ENCODE measurements at regions not wholly inside any gene's neighbourhood (a gene's known extent, or its start where the extent isn't known, plus 50 kb on each side); places are given as distances from the start of the nearest gene placed in this dataset.
"Not testable (repeated sequence)": the region's sequence is repeated elsewhere in the genome, so short reads cannot be mapped to it uniquely, and the experiment has no call there.

GRCh38 chr5:131107128-131107527 is 57.9 kb downstream of the HINT1 start:
- Histone ChIP-seq H3K36me3 (ENCODE audit: control insufficient read depth in 2 of 2, insufficient read depth in 2 of 2, low read length in 2 of 2) (no peaks in the 10 kb centered on the region), H3K4me1 (ENCODE audit: control insufficient read depth in 2 of 2, insufficient read depth in 2 of 2, low read length in 2 of 2) (peaks cover 5 to 6% of the 10 kb centered on the region in 2 donors), H3K9ac (ENCODE audit: low read depth in 1 of 2, low read length in 2 of 2) (no peak overlapping the region), H3K4me3 (ENCODE audit: low read length in 2 of 2) (no peak overlapping the region), H3K9me3 (ENCODE audit: control insufficient read depth in 2 of 2, low read length in 2 of 2) (no peaks in the 10 kb centered on the region), H3K27me3 (ENCODE audit: control insufficient read depth in 2 of 2, insufficient read depth in 2 of 2, low read length in 2 of 2) (no peaks in the 10 kb centered on the region), H3K27ac (ENCODE audit: low read depth in 2 of 2, low read length in 2 of 2) (no peak overlapping the region)

- Histone ChIP-seq H3K4me1 (ENCODE audit: control insufficient read depth in 2 of 2, insufficient read depth in 2 of 2, low read length in 2 of 2) (no peaks in the 10 kb centered on the region), H3K9ac (ENCODE audit: low read depth in 1 of 2, low read length in 2 of 2) (no peak overlapping the region)
Measured at GRCh38 chr5:131104169-131104808, 60.8 kb downstream of the HINT1 start.

GRCh38 chr5:131096774-131097710 is 68.0 kb downstream of the HINT1 start:
- H3K9ac ChIP-seq (ENCODE audit: low read depth in 1 of 2, low read length in 2 of 2): no peak overlapping the region
- H3K9me3 ChIP-seq (ENCODE audit: control insufficient read depth in 2 of 2, low read length in 2 of 2): no peaks in the 10 kb centered on the region
- no peaks in the 10 kb centered on the region for H3K27me3 ChIP-seq (ENCODE audit: control insufficient read depth in 2 of 2, insufficient read depth in 2 of 2, low read length in 2 of 2)
- H3K4me3 ChIP-seq (ENCODE audit: low read length in 2 of 2): no peak overlapping the region
- no peaks in the 10 kb centered on the region for H3K36me3 ChIP-seq (ENCODE audit: control insufficient read depth in 2 of 2, insufficient read depth in 2 of 2, low read length in 2 of 2)
- H3K27ac ChIP-seq (ENCODE audit: low read depth in 2 of 2, low read length in 2 of 2): no peak overlapping the region
- H3K4me1 ChIP-seq (ENCODE audit: control insufficient read depth in 2 of 2, insufficient read depth in 2 of 2, low read length in 2 of 2): no peaks in the 10 kb centered on the region

More at GRCh38 chr5:131104169-131104808, 60.8 kb downstream of the HINT1 start:
- Histone ChIP-seq H3K4me3 (ENCODE audit: low read length in 2 of 2) (no peak overlapping the region), H3K36me3 (ENCODE audit: control insufficient read depth in 2 of 2, insufficient read depth in 2 of 2, low read length in 2 of 2) (no peaks in the 10 kb centered on the region), H3K27me3 (ENCODE audit: control insufficient read depth in 2 of 2, insufficient read depth in 2 of 2, low read length in 2 of 2) (no peaks in the 10 kb centered on the region), H3K27ac (ENCODE audit: low read depth in 2 of 2, low read length in 2 of 2) (no peak overlapping the region), H3K9me3 (ENCODE audit: control insufficient read depth in 2 of 2, low read length in 2 of 2) (no peaks in the 10 kb centered on the region)

- H3K36me3 ChIP-seq (ENCODE audit: control insufficient read depth in 2 of 2, insufficient read depth in 2 of 2, low read length in 2 of 2); H3K27ac ChIP-seq (ENCODE audit: low read depth in 2 of 2, low read length in 2 of 2); H3K4me1 ChIP-seq (ENCODE audit: control insufficient read depth in 2 of 2, insufficient read depth in 2 of 2, low read length in 2 of 2); H3K4me3 ChIP-seq (ENCODE audit: low read length in 2 of 2); H3K9me3 ChIP-seq (ENCODE audit: control insufficient read depth in 2 of 2, low read length in 2 of 2); H3K27me3 ChIP-seq (ENCODE audit: control insufficient read depth in 2 of 2, insufficient read depth in 2 of 2, low read length in 2 of 2); H3K9ac ChIP-seq (ENCODE audit: low read depth in 1 of 2, low read length in 2 of 2): not testable (repeated sequence)
Measured at GRCh38 chr5:131095561-131095960, 69.5 kb downstream of the HINT1 start.

GRCh38 chr5:131084436-131084835 is 80.6 kb downstream of the HINT1 start:
- H3K27ac ChIP-seq (ENCODE audit: low read depth in 2 of 2, low read length in 2 of 2): no peak overlapping the region
- H3K4me1 ChIP-seq (ENCODE audit: control insufficient read depth in 2 of 2, insufficient read depth in 2 of 2, low read length in 2 of 2): no peaks in the 10 kb centered on the region
- no peak overlapping the region for H3K9ac ChIP-seq (ENCODE audit: low read depth in 1 of 2, low read length in 2 of 2)
- peaks cover 0 to 2% of the 10 kb centered on the region in 2 donors for H3K9me3 ChIP-seq (ENCODE audit: control insufficient read depth in 2 of 2, low read length in 2 of 2)
- no peaks in the 10 kb centered on the region for H3K36me3 ChIP-seq (ENCODE audit: control insufficient read depth in 2 of 2, insufficient read depth in 2 of 2, low read length in 2 of 2)
- no peak overlapping the region for H3K4me3 ChIP-seq (ENCODE audit: low read length in 2 of 2)
- H3K27me3 ChIP-seq (ENCODE audit: control insufficient read depth in 2 of 2, insufficient read depth in 2 of 2, low read length in 2 of 2): no peaks in the 10 kb centered on the region

- Histone ChIP-seq H3K9ac (ENCODE audit: low read depth in 1 of 2, low read length in 2 of 2) (no peak overlapping the region), H3K4me1 (ENCODE audit: control insufficient read depth in 2 of 2, insufficient read depth in 2 of 2, low read length in 2 of 2) (no peaks in the 10 kb centered on the region), H3K36me3 (ENCODE audit: control insufficient read depth in 2 of 2, insufficient read depth in 2 of 2, low read length in 2 of 2) (no peaks in the 10 kb centered on the region), H3K27ac (ENCODE audit: low read depth in 2 of 2, low read length in 2 of 2) (no peak overlapping the region), H3K9me3 (ENCODE audit: control insufficient read depth in 2 of 2, low read length in 2 of 2) (peaks cover 0 to 2% of the 10 kb centered on the region in 2 donors), H3K4me3 (ENCODE audit: low read length in 2 of 2) (no peak overlapping the region), H3K27me3 (ENCODE audit: control insufficient read depth in 2 of 2, insufficient read depth in 2 of 2, low read length in 2 of 2) (no peaks in the 10 kb centered on the region)
Measured at GRCh38 chr5:131081913-131082488, 83.1 kb downstream of the HINT1 start.

GRCh38 chr5:131081374-131081773 is 83.7 kb downstream of the HINT1 start:
- no peak overlapping the region for H3K27ac ChIP-seq (ENCODE audit: low read depth in 2 of 2, low read length in 2 of 2)
- peaks cover 0 to 2% of the 10 kb centered on the region in 2 donors for H3K9me3 ChIP-seq (ENCODE audit: control insufficient read depth in 2 of 2, low read length in 2 of 2)
- no peaks in the 10 kb centered on the region for H3K4me1 ChIP-seq (ENCODE audit: control insufficient read depth in 2 of 2, insufficient read depth in 2 of 2, low read length in 2 of 2)
- no peaks in the 10 kb centered on the region for H3K36me3 ChIP-seq (ENCODE audit: control insufficient read depth in 2 of 2, insufficient read depth in 2 of 2, low read length in 2 of 2)
- H3K27me3 ChIP-seq (ENCODE audit: control insufficient read depth in 2 of 2, insufficient read depth in 2 of 2, low read length in 2 of 2): no peaks in the 10 kb centered on the region
- H3K9ac ChIP-seq (ENCODE audit: low read depth in 1 of 2, low read length in 2 of 2): no peak overlapping the region
- H3K4me3 ChIP-seq (ENCODE audit: low read length in 2 of 2): no peak overlapping the region

- no peaks in the 10 kb centered on the region for H3K27me3 ChIP-seq (ENCODE audit: control insufficient read depth in 2 of 2, insufficient read depth in 2 of 2, low read length in 2 of 2)
- no peaks in the 10 kb centered on the region for H3K9me3 ChIP-seq (ENCODE audit: control insufficient read depth in 2 of 2, low read length in 2 of 2)
- no peak overlapping the region for H3K27ac ChIP-seq (ENCODE audit: low read depth in 2 of 2, low read length in 2 of 2)
- no peak overlapping the region for H3K9ac ChIP-seq (ENCODE audit: low read depth in 1 of 2, low read length in 2 of 2)
- no peaks in the 10 kb centered on the region for H3K36me3 ChIP-seq (ENCODE audit: control insufficient read depth in 2 of 2, insufficient read depth in 2 of 2, low read length in 2 of 2)
- H3K4me1 ChIP-seq (ENCODE audit: control insufficient read depth in 2 of 2, insufficient read depth in 2 of 2, low read length in 2 of 2): no peaks in the 10 kb centered on the region
- no peak overlapping the region for H3K4me3 ChIP-seq (ENCODE audit: low read length in 2 of 2)
Measured at GRCh38 chr5:131079232-131079631, 85.8 kb downstream of the HINT1 start.

GRCh38 chr5:131068893-131069643 is 96.0 kb downstream of the HINT1 start:
- no peaks in the 10 kb centered on the region for H3K36me3 ChIP-seq (ENCODE audit: control insufficient read depth in 2 of 2, insufficient read depth in 2 of 2, low read length in 2 of 2)
- H3K9me3 ChIP-seq (ENCODE audit: control insufficient read depth in 2 of 2, low read length in 2 of 2): peaks cover 0 to 6% of the 10 kb centered on the region in 2 donors
- H3K27me3 ChIP-seq (ENCODE audit: control insufficient read depth in 2 of 2, insufficient read depth in 2 of 2, low read length in 2 of 2): no peaks in the 10 kb centered on the region
- H3K4me1 ChIP-seq (ENCODE audit: control insufficient read depth in 2 of 2, insufficient read depth in 2 of 2, low read length in 2 of 2): peaks cover 0 to 2% of the 10 kb centered on the region in 2 donors
- H3K27ac ChIP-seq (ENCODE audit: low read depth in 2 of 2, low read length in 2 of 2): no peak overlapping the region
- H3K4me3 ChIP-seq (ENCODE audit: low read length in 2 of 2): no peak overlapping the region
- no peak overlapping the region for H3K9ac ChIP-seq (ENCODE audit: low read depth in 1 of 2, low read length in 2 of 2)
